ENCODE measurements at regions not wholly inside any gene's neighbourhood (a gene's known extent, or its start where the extent isn't known, plus 50 kb on each side); places are given as distances from the start of the nearest gene placed in this dataset.

- TF ChIP-seq TAF1 (IDR thresholded peaks at IDR 0.05; ENCODE audit: borderline replicate concordance, insufficient read depth, low read length) (no peak), SIN3A (IDR thresholded peaks at IDR 0.05; ENCODE audit: borderline replicate concordance, insufficient read depth, low read length) (no peak), POLR2AphosphoS5 (IDR thresholded peaks at IDR 0.05; ENCODE audit: low read depth, low read length) (no peak), FOXP2 (optimal IDR thresholded peaks at IDR 0.05; ENCODE audit: borderline replicate concordance, extremely low read depth, extremely low read length, insufficient read depth) (no peak)
Observed at GRCh38 chr9:97793067-97793466, 60.0 kb upstream of the FOXE1 start.

All from PFSK-1 (cell line).